Mucosa of stomach (tissue), 1 donor: ENCODE measurements at regions not wholly inside any gene's neighbourhood (a gene's known extent, or its start where the extent isn't known, plus 50 kb on each side); places are given as distances from the start of the nearest gene placed in this dataset.
"Not testable (repeated sequence)": the region's sequence is repeated elsewhere in the genome, so short reads cannot be mapped to it uniquely, and the experiment has no call there.

Experiments used
- H3K27me3 ChIP-seq: one replicate; pipeline ENCODE4 v1.7.0; 2013; ENCODE audit warnings: mild to moderate bottlenecking, low read length; ENCODE audit not compliant: control insufficient read depth, insufficient read depth
- H3K36me3 ChIP-seq: one replicate; pipeline ENCODE4 v1.7.0; 2013; ENCODE audit warnings: low read length; ENCODE audit not compliant: control insufficient read depth, insufficient read depth
- H3K4me1 ChIP-seq: one replicate; pipeline ENCODE4 v1.7.0; 2013; ENCODE audit warnings: mild to moderate bottlenecking, low read length; ENCODE audit not compliant: control insufficient read depth, insufficient read depth
- H3K4me3 ChIP-seq: one replicate; pipeline ENCODE4 v1.7.0; 2013; ENCODE audit warnings: low read length
- H3K9ac ChIP-seq: one replicate; pipeline ENCODE4 v1.7.0; 2013; ENCODE audit warnings: mild to moderate bottlenecking, low read length, moderate library complexity
- H3K9me3 ChIP-seq: one replicate; pipeline ENCODE4 v1.7.0; 2013; ENCODE audit warnings: mild to moderate bottlenecking, low read length, moderate library complexity; ENCODE audit not compliant: control insufficient read depth
- donor health status: Pancreatic carcinoma.

GRCh38 chr18:77421546-77421945 is 171.9 kb downstream of the GALR1 start:
- not testable (repeated sequence) for H3K4me3 ChIP-seq, H3K36me3 ChIP-seq, H3K4me1 ChIP-seq, H3K9ac ChIP-seq, H3K9me3 ChIP-seq, H3K27me3 ChIP-seq

GRCh38 chr18:77422974-77423867 is 173.6 kb downstream of the GALR1 start:
- no peak overlapping the region for H3K4me3 ChIP-seq
- no peaks in the 10 kb centered on the region for H3K36me3 ChIP-seq

GRCh38 chr18:77433076-77433475 is 183.4 kb downstream of the GALR1 start:
- Histone ChIP-seq H3K36me3 (no peaks in the 10 kb centered on the region), H3K4me3 (no peak overlapping the region), H3K4me1 (no peaks in the 10 kb centered on the region), H3K9ac (no peak overlapping the region), H3K9me3 (no peaks in the 10 kb centered on the region), H3K27me3 (no peaks in the 10 kb centered on the region)

More at GRCh38 chr18:77422974-77423867, 173.6 kb downstream of the GALR1 start:
- Histone ChIP-seq H3K9me3 (no peaks in the 10 kb centered on the region), H3K4me1 (no peaks in the 10 kb centered on the region), H3K9ac (no peak overlapping the region), H3K27me3 (no peaks in the 10 kb centered on the region)

GRCh38 chr18:77439888-77440287 is 190.2 kb downstream of the GALR1 start:
- H3K9me3 ChIP-seq: no peaks in the 10 kb centered on the region
- no peak overlapping the region for H3K9ac ChIP-seq
- H3K36me3 ChIP-seq: no peaks in the 10 kb centered on the region
- H3K4me3 ChIP-seq: no peak overlapping the region
- no peaks in the 10 kb centered on the region for H3K4me1 ChIP-seq
- H3K27me3 ChIP-seq: no peaks in the 10 kb centered on the region

DNA sequence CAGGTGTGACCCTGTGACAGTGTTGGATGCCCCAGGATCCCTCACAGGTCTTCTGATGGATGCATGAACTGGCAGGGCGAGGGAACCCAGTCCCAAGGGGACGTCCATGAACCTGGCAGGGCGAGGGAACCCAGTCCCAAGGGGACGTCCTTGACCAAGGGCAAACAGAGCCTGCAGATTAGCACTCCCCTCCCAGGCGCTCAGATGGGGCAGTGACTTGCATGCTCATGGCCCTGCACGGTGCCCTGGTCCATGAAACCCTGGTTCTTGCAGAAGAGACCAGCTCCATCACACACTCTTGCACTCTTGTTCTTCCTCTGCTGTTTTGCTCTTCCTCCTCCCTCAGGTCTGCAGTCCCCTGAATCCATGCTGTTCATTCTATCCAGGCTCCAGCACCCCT is 192.7 kb downstream of the GALR1 start:
- H3K9me3 ChIP-seq: no peaks in the 10 kb centered on the region
- H3K27me3 ChIP-seq: no peaks in the 10 kb centered on the region
- H3K36me3 ChIP-seq: no peaks in the 10 kb centered on the region
- no peak overlapping the region for H3K9ac ChIP-seq
- no peaks in the 10 kb centered on the region for H3K4me1 ChIP-seq
- H3K4me3 ChIP-seq: no peak overlapping the region

DNA sequence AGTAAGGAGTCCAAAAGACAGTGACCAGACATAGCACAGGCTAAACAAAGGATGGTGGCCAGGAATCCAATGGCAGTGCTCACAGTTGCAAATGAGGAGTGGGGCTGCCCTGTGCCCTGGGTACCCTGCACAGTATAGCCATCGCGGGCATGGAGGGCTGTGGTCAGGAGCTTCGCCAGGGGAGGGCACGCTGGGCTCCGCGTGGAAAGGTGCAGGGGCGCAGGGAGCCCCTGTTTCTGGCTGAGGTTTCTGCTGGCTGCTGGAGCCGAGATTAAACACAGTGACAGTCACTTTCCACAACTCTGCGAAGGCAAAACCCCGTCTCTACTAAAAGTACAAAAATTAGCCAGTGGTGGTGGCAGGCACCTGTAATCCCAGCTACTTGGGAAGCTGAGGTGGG is 194.7 kb downstream of the GALR1 start:
- no peaks in the 10 kb centered on the region for H3K9me3 ChIP-seq
- no peaks in the 10 kb centered on the region for H3K36me3 ChIP-seq
- H3K9ac ChIP-seq: no peak overlapping the region
- H3K4me1 ChIP-seq: no peaks in the 10 kb centered on the region
- no peaks in the 10 kb centered on the region for H3K27me3 ChIP-seq
- H3K4me3 ChIP-seq: no peak overlapping the region

DNA sequence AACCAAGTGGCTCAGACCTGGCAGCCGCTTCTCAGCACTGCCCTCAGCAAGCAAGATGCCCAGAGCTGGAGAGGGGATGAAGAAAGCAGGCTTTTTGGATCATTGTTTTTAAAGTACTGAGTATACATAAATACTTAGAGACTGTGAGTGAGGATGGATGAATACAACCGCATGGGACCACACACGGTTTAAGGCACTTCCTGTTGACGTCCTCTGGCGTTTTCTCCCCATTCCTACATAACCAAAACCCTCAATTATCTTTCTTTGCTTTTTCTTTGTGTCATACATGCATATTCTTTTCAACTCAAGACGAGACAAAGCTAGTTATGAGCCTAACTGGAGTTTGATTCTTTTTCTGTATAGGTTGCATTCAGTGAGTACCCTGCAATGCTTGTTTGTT is 198.4 kb downstream of the GALR1 start:
- no peaks in the 10 kb centered on the region for H3K36me3 ChIP-seq
- no peaks in the 10 kb centered on the region for H3K27me3 ChIP-seq
- no peak overlapping the region for H3K4me3 ChIP-seq
- no peak overlapping the region for H3K9ac ChIP-seq
- H3K9me3 ChIP-seq: no peaks in the 10 kb centered on the region
- no peaks in the 10 kb centered on the region for H3K4me1 ChIP-seq

DNA sequence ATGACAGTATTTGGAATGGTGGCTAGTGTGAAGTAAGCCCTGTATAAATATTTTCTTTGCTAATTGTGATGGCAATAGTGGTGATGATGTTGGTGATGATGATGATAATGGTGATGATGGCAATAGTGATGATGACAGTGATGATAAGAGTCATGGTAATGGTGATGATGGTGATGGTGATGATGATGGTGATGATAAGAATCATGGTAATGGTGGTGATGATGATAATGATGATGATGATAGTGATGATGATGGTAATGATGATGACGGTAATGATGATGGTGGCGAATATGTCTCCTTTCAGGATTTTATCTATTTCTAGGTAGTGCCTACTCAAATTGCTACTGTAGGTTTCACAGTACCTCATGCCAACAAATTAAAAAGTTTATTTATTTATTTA is 205.4 kb downstream of the GALR1 start:
- Histone ChIP-seq H3K9me3 (no peaks in the 10 kb centered on the region), H3K9ac (no peak overlapping the region), H3K27me3 (no peaks in the 10 kb centered on the region), H3K4me3 (no peak overlapping the region), H3K4me1 (no peaks in the 10 kb centered on the region), H3K36me3 (no peaks in the 10 kb centered on the region)

GRCh38 chr18:77457681-77458080 is 208.0 kb downstream of the GALR1 start:
- H3K36me3 ChIP-seq: no peaks in the 10 kb centered on the region
- H3K27me3 ChIP-seq: no peaks in the 10 kb centered on the region
- H3K9ac ChIP-seq: no peak overlapping the region
- H3K4me1 ChIP-seq: no peaks in the 10 kb centered on the region
- H3K9me3 ChIP-seq: no peaks in the 10 kb centered on the region
- H3K4me3 ChIP-seq: no peak overlapping the region

- Histone ChIP-seq H3K4me1 (no peaks in the 10 kb centered on the region), H3K27me3 (no peaks in the 10 kb centered on the region), H3K36me3 (no peaks in the 10 kb centered on the region), H3K9ac (no peak overlapping the region), H3K9me3 (no peaks in the 10 kb centered on the region), H3K4me3 (no peak overlapping the region)
Measured at GRCh38 chr18:77461062-77461688, 211.5 kb downstream of the GALR1 start.

- H3K36me3 ChIP-seq: no peaks in the 10 kb centered on the region
- no peaks in the 10 kb centered on the region for H3K9me3 ChIP-seq
- no peak overlapping the region for H3K9ac ChIP-seq
- no peaks in the 10 kb centered on the region for H3K4me1 ChIP-seq
- H3K27me3 ChIP-seq: no peaks in the 10 kb centered on the region
- no peak overlapping the region for H3K4me3 ChIP-seq
Measured at GRCh38 chr18:77464917-77465316, 215.3 kb downstream of the GALR1 start.

DNA sequence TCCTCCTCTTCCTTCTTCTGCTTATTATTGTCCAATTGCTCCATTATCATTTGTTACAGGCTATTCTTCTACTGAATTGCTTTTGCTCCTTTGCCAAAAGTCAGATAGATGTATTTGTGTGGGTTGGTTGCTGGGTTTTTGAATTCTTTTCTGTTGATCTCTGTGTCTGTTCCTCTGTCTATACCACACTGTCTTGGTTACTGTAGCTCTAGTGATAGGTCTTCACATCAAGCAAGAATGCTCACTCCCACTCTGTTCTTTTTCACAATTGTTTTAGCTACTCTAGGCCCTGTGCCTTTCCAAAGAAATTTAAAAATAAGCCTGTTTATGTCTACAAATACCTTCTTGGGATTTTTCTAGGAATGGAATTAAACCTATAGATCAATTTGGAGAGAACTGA is 217.2 kb downstream of the GALR1 start:
- Histone ChIP-seq H3K9me3 (no peaks in the 10 kb centered on the region), H3K4me3 (no peak overlapping the region), H3K27me3 (no peaks in the 10 kb centered on the region), H3K4me1 (no peaks in the 10 kb centered on the region), H3K36me3 (no peaks in the 10 kb centered on the region), H3K9ac (no peak overlapping the region)
